SK-N-SH (cell line): ENCODE measurements at regions not wholly inside any gene's neighbourhood (a gene's known extent, or its start where the extent isn't known, plus 50 kb on each side); places are given as distances from the start of the nearest gene placed in this dataset.

Source experiments
- CTCF ChIA-PET: fragments of 300-600, 350-600 bp; formaldehyde crosslinking; extraction: SDS; loops from one replicate; lab custom pipeline; 2021; lab: Yijun Ruan, JAX
- POLR2A ChIA-PET: fragments of 350-600 bp; sonication (Branson Sonifier 250); formaldehyde crosslinking; extraction: SDS; loops from one replicate; lab custom pipeline; 2020; ENCODE audit warnings: antibody characterized with exemption, inconsistent platforms; lab: Yijun Ruan, JAX
- DNase-seq: peaks from one replicate; pipeline ENCODE4 v3.0.0; 2012
- H2AFZ ChIP-seq: fragments of 200-600 bp; sonication (generic); 2 replicates; pipeline ENCODE4 v1.8.1; 2016; ENCODE audit warnings: antibody characterized with exemption, mild to moderate bottlenecking, low read depth
- H3F3A ChIP-seq: fragments of 200-600 bp; sonication (generic); replicated peaks from 2 replicates; pipeline ENCODE3; 2016; ENCODE audit warnings: antibody characterized with exemption, mild to moderate bottlenecking; ENCODE audit not compliant: insufficient read depth
- H3K27ac ChIP-seq, 2 experiments: fragments of 200-500 bp in 1 of 2; fragments of 200-600 bp in 1 of 2; sonication (Bioruptor generic) in 1 of 2; sonication (generic), shearing (Covaris generic) in 1 of 2; 2 replicates each; pipeline versions ENCODE4 v1.5.1 to v1.6.1; 2014 to 2016; ENCODE audit warnings: low read depth in 2 of 2, inconsistent platforms in 1 of 2, low read length in 1 of 2, mild to moderate bottlenecking in 1 of 2, mixed read lengths in 1 of 2
- H3K27me3 ChIP-seq: fragments of 200-600 bp; sonication (generic), shearing (Covaris generic); 2 replicates; pipeline ENCODE4 v1.6.1; 2016; ENCODE audit warnings: mixed run types; ENCODE audit not compliant: insufficient read depth
- H3K36me3 ChIP-seq, 2 experiments: fragments of 200-500 bp in 1 of 2; fragments of 200-600 bp in 1 of 2; sonication (Bioruptor generic) in 1 of 2; sonication (generic) in 1 of 2; replicated peaks in 1 of 2; 2 replicates each; pipeline versions ENCODE3 to v1.5.1; 2014 to 2016; ENCODE audit warnings: low read length in 1 of 2, mild to moderate bottlenecking in 1 of 2; ENCODE audit not compliant: insufficient read depth in 2 of 2, control insufficient read depth in 1 of 2
- H3K4me1 ChIP-seq, 2 experiments: fragments of 200-500 bp in 1 of 2; fragments of 200-600 bp in 1 of 2; sonication (Bioruptor generic) in 1 of 2; sonication (generic), shearing (Covaris generic) in 1 of 2; 2 replicates each; pipeline versions ENCODE4 v1.5.1 to v1.6.1; 2014 to 2016; ENCODE audit warnings: low read depth in 1 of 2, low read length in 1 of 2, mixed run types in 1 of 2; ENCODE audit not compliant: insufficient read depth in 2 of 2, control insufficient read depth in 1 of 2
- H3K4me2 ChIP-seq: fragments of 200-600 bp; sonication (generic), shearing (Covaris generic); 2 replicates; pipeline ENCODE4 v1.6.1; 2017; ENCODE audit warnings: mixed run types
- H3K4me3 ChIP-seq, 2 experiments: fragments of 200-500 bp in 1 of 2; fragments of 200-600 bp in 1 of 2; sonication (Bioruptor generic) in 1 of 2; sonication (generic), shearing (Covaris generic) in 1 of 2; 2 replicates each; pipeline versions ENCODE4 v1.5.1 to v1.8.1; 2014 to 2016; ENCODE audit warnings: low read depth in 2 of 2, inconsistent platforms in 1 of 2, low read length in 1 of 2, mild to moderate bottlenecking in 1 of 2, mixed read lengths in 1 of 2, moderate library complexity in 1 of 2
- H3K79me2 ChIP-seq: fragments of 200-600 bp; sonication (generic); 2 replicates; pipeline ENCODE4 v1.8.1; 2017; ENCODE audit warnings: mild to moderate bottlenecking; ENCODE audit not compliant: insufficient read depth
- H3K9ac ChIP-seq: fragments of 200-600 bp; sonication (generic); 2 replicates; pipeline ENCODE4 v1.6.1; 2017; ENCODE audit warnings: mixed run types
- H3K9me2 ChIP-seq: fragments of 200-600 bp; sonication (generic); 2 replicates; pipeline ENCODE4 v1.6.1; 2017; ENCODE audit warnings: mixed run types
- H3K9me3 ChIP-seq: fragments of 200-600 bp; sonication (generic); 2 replicates; pipeline ENCODE4 v1.6.1; 2017; ENCODE audit warnings: mixed run types, mild to moderate bottlenecking, moderate library complexity
- H4K20me1 ChIP-seq: fragments of 200-600 bp; sonication (generic); 2 replicates; pipeline ENCODE4 v1.6.1; 2017; ENCODE audit warnings: mild to moderate bottlenecking, mixed run types; ENCODE audit not compliant: insufficient read depth
- CHD2 ChIP-seq: fragments of 150-350 bp; IDR thresholded peaks from 2 replicates; pipeline ENCODE4 v1.6.1; 2018; ENCODE audit warnings: low read length; ENCODE audit not compliant: partially characterized antibody
- ELF1 ChIP-seq: IDR thresholded peaks from 2 replicates; pipeline ENCODE4 v1.4.0; 2012
- EP300 ChIP-seq, 2 experiments: IDR thresholded peaks; 2 replicates each; pipeline versions ENCODE4 v1.4.0 to v1.6.1; 2012; ENCODE audit warnings: borderline replicate concordance in 1 of 2, low read depth in 1 of 2, low read length in 1 of 2
- GATA2 ChIP-seq: sonication (generic); formaldehyde crosslinking; IDR thresholded peaks from 2 replicates; pipeline ENCODE4 v1.5.0; 2020; ENCODE audit warnings: mild to moderate bottlenecking, missing genetic modification reagents
- JUND ChIP-seq: IDR thresholded peaks from 2 replicates; pipeline ENCODE4 v1.4.0; 2012
- NFIC ChIP-seq: IDR thresholded peaks from 2 replicates; pipeline ENCODE4 v1.4.0; 2012; ENCODE audit warnings: borderline replicate concordance
- POLR2AphosphoS5 ChIP-seq: IDR thresholded peaks from 2 replicates; pipeline ENCODE4 v1.6.1; 2012; ENCODE audit warnings: low read depth, low read length
- RAD21 ChIP-seq: IDR thresholded peaks from 2 replicates; pipeline ENCODE4 v1.6.1; 2012; ENCODE audit warnings: mild to moderate bottlenecking, low read length
- RCOR1 ChIP-seq: fragments of 150-350 bp; IDR thresholded peaks from 2 replicates; pipeline ENCODE4 v1.6.1; 2017; ENCODE audit warnings: antibody characterized with exemption, low read length
- SIN3A ChIP-seq: IDR thresholded peaks from 2 replicates; pipeline ENCODE4 v1.6.1; 2012; ENCODE audit warnings: low read depth, mild to moderate bottlenecking, low read length, moderate library complexity, borderline replicate concordance
- SMC3 ChIP-seq: IDR thresholded peaks from 2 replicates; pipeline ENCODE4 v1.6.1; 2012; ENCODE audit warnings: low read depth, low read length, improper control_type of control experiment
- TCF12 ChIP-seq: IDR thresholded peaks from 2 replicates; pipeline ENCODE4 v1.4.0; 2012
- WGBS: methylation state at CpG from one replicate; pipeline ENCODE4 v1.1.6; 2017; ENCODE audit warnings: low lambda C conversion rate; 5-methylcytosine and 5-hydroxymethylcytosine counted together
- TF ChIP-seq, protein P1 (sequence below): IDR thresholded peaks from 2 replicates; pipeline ENCODE4 v1.6.1; 2012; ENCODE audit warnings: mild to moderate bottlenecking, low read depth, low read length, moderate library complexity
- TF ChIP-seq, protein P2 (sequence below): IDR thresholded peaks from 2 replicates; pipeline ENCODE4 v1.4.0; 2012; ENCODE audit warnings: low read depth, borderline replicate concordance
- TF ChIP-seq, protein P3 (sequence below): IDR thresholded peaks from 2 replicates; pipeline ENCODE4 v1.4.0; 2012; ENCODE audit warnings: low read depth, borderline replicate concordance
- TF ChIP-seq, protein P4 (sequence below): fragments of 150-350 bp; IDR thresholded peaks from 2 replicates; pipeline ENCODE4 v1.6.1; 2016; ENCODE audit warnings: mild to moderate bottlenecking, low read depth, low read length

DNA sequence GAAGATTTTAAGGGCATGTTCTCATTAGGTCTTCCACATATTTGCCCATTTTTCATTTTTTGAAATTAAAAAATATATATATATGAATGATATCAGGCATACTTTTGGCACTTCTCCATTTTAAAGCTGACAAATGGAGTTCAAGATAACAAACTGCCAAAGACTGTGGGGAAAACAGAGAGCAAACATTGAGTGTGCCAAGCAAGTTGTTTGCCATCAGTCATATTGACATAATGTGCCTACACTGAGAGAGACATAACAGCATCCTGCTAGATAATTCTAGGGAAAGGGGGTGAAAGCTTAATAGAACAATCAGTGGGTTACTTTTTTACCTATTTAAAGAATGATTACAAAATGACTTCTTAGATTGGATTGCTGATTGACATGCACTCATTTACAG is 529.4 kb upstream of the CXADR start (continued):
- TF ChIP-seq CHD2 = no peak
- TF ChIP-seq, protein P1, sequence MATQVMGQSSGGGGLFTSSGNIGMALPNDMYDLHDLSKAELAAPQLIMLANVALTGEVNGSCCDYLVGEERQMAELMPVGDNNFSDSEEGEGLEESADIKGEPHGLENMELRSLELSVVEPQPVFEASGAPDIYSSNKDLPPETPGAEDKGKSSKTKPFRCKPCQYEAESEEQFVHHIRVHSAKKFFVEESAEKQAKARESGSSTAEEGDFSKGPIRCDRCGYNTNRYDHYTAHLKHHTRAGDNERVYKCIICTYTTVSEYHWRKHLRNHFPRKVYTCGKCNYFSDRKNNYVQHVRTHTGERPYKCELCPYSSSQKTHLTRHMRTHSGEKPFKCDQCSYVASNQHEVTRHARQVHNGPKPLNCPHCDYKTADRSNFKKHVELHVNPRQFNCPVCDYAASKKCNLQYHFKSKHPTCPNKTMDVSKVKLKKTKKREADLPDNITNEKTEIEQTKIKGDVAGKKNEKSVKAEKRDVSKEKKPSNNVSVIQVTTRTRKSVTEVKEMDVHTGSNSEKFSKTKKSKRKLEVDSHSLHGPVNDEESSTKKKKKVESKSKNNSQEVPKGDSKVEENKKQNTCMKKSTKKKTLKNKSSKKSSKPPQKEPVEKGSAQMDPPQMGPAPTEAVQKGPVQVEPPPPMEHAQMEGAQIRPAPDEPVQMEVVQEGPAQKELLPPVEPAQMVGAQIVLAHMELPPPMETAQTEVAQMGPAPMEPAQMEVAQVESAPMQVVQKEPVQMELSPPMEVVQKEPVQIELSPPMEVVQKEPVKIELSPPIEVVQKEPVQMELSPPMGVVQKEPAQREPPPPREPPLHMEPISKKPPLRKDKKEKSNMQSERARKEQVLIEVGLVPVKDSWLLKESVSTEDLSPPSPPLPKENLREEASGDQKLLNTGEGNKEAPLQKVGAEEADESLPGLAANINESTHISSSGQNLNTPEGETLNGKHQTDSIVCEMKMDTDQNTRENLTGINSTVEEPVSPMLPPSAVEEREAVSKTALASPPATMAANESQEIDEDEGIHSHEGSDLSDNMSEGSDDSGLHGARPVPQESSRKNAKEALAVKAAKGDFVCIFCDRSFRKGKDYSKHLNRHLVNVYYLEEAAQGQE = no peak
- no peak for TF ChIP-seq GATA2
- TF ChIP-seq, protein P2, sequence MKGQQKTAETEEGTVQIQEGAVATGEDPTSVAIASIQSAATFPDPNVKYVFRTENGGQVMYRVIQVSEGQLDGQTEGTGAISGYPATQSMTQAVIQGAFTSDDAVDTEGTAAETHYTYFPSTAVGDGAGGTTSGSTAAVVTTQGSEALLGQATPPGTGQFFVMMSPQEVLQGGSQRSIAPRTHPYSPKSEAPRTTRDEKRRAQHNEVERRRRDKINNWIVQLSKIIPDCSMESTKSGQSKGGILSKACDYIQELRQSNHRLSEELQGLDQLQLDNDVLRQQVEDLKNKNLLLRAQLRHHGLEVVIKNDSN = no peak
- TF ChIP-seq TCF12 = no peak
- TF ChIP-seq, protein P3, sequence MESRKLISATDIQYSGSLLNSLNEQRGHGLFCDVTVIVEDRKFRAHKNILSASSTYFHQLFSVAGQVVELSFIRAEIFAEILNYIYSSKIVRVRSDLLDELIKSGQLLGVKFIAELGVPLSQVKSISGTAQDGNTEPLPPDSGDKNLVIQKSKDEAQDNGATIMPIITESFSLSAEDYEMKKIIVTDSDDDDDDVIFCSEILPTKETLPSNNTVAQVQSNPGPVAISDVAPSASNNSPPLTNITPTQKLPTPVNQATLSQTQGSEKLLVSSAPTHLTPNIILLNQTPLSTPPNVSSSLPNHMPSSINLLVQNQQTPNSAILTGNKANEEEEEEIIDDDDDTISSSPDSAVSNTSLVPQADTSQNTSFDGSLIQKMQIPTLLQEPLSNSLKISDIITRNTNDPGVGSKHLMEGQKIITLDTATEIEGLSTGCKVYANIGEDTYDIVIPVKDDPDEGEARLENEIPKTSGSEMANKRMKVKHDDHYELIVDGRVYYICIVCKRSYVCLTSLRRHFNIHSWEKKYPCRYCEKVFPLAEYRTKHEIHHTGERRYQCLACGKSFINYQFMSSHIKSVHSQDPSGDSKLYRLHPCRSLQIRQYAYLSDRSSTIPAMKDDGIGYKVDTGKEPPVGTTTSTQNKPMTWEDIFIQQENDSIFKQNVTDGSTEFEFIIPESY = no peak
- no peak for TF ChIP-seq SIN3A

DNA sequence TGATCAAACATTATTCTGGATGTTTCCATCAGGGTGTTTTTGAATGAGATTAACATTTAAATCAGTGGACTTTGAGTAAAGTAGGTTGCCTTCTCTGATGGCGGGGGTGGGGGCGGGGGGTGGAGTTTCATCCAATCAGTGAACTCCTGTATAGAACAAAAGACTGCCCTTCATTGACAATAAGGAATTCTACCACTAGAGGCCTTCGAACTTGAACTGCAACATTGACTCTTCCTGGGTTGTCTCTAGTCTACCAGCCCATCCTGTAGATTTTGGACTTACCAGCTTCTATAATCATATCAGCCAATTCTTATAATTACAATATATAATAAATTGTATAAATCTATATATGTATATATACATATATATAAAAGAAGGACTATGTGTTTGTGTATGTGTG is 520.4 kb upstream of the CXADR start:
- H3K27ac ChIP-seq = no peak overlapping the region
- no peak overlapping the region for H3K9ac ChIP-seq
- H3K79me2 ChIP-seq = no peaks in the 10 kb centered on the region
- no peak overlapping the region for H3K4me3 ChIP-seq
- H3K9me2 ChIP-seq = no peaks in the 10 kb centered on the region
- no peak overlapping the region for H3K4me2 ChIP-seq
- no peaks in the 10 kb centered on the region for H3K27me3 ChIP-seq
- no peaks in the 10 kb centered on the region; the same call in 1 of the 2 replicates for H3K9me3 ChIP-seq
- H3K36me3 ChIP-seq = no peaks in the 10 kb centered on the region
- ChIA-PET CTCF (interaction anchor here (1.7 kb wide), 1 partner anchor 11 kb away, joined by 6 read pairs; no protein-coding TSS in a partner anchor), POLR2A (no interaction called here)
- no peaks in the 10 kb centered on the region for H3F3A ChIP-seq
- no peak for DNase-seq
- no peaks in the 10 kb centered on the region; a peak in 1 of 4 replicates for H3K4me1 ChIP-seq
- H2AFZ ChIP-seq = no peak overlapping the region
- H4K20me1 ChIP-seq = no peaks in the 10 kb centered on the region
- WGBS = 51% methylated on average over 3 of the region's 3 CpGs
- TF ChIP-seq SMC3 (no peak), ELF1 (no peak), RAD21 (no peak), NFIC (no peak), EP300 (IDR thresholded peaks at IDR 0.05; ENCODE audit: borderline replicate concordance in 1 of 2, low read depth in 1 of 2, low read length in 1 of 2) (no peak), CHD2 (no peak), TCF12 (no peak), RCOR1 (no peak), POLR2AphosphoS5 (no peak), JUND (no peak), SIN3A (no peak)
- TF ChIP-seq, protein P4, sequence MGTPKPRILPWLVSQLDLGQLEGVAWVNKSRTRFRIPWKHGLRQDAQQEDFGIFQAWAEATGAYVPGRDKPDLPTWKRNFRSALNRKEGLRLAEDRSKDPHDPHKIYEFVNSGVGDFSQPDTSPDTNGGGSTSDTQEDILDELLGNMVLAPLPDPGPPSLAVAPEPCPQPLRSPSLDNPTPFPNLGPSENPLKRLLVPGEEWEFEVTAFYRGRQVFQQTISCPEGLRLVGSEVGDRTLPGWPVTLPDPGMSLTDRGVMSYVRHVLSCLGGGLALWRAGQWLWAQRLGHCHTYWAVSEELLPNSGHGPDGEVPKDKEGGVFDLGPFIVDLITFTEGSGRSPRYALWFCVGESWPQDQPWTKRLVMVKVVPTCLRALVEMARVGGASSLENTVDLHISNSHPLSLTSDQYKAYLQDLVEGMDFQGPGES = no peak
- TF ChIP-seq, protein P2 = no peak
- TF ChIP-seq, protein P3 = no peak
- TF ChIP-seq, protein P1 = no peak
